ENCODE measurements at regions not wholly inside any gene's neighbourhood (a gene's known extent, or its start where the extent isn't known, plus 50 kb on each side); places are given as distances from the start of the nearest gene placed in this dataset.

DNA sequence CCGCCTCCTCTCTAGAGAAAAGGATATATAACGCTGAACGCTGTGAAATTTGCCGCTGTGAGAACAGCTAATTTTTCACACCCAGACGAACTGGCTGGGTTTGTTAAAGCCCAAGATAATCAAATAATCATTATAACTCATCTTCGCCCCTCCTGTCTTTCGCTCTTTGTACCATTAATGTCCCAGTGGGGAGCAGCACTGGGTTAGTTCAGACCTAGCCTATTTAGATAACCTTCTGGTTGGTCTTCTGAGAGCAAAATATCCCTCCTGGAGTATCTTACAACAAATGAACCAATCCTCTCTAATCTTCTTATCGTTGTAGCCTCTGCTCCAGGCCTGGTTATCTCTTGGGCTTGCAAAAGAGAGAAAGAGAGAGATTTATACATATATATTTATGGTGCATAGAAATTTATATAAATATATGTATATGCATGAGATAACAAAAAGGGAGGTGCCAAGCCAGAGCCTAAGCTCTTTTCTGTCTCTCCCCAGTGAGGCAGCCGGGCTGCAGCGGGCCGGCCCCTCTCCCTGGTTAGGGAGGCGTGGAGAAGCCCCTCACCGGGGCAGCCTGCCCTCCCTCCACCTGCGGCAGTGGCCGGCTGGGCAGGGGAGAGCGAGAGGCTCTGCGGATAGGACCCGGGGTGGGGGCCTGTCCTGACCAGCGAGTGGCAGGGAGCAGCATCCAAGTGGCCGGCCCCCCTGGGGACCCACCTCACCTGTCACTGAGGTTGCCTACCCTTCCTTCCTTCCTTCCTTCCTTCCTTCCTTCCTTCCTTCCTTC lies 202.0 kb upstream of the LHX5 start:
- FAIRE-seq (no peak), DNase-seq (no peak)
- H3K27me3 ChIP-seq (ENCODE audit: control insufficient read depth, insufficient read depth, low read length), result peaks cover 20% of the 10 kb centered on the region
- TF ChIP-seq CTCF (IDR thresholded peaks at IDR 0.05; ENCODE audit: borderline replicate concordance, extremely low read depth, insufficient read depth), result no peak
- H3K9me3 ChIP-seq (ENCODE audit: control insufficient read depth in 2 of 3, insufficient read depth in 1 of 3, low read length in 3 of 3), result no peaks in the 10 kb centered on the region
- intact Hi-C loops (cut with DNase I), result no loop called here
- H3K4me3 ChIP-seq (ENCODE audit: low read length in 3 of 3), result no peak overlapping the region
- no peaks in the 10 kb centered on the region for H3K36me3 ChIP-seq (ENCODE audit: control insufficient read depth in 2 of 3, insufficient read depth in 3 of 3, low read length in 3 of 3)
- H3K9ac ChIP-seq (ENCODE audit: low read length in 3 of 3), result no peak overlapping the region
- H3K4me1 ChIP-seq (ENCODE audit: control insufficient read depth in 2 of 3, insufficient read depth in 2 of 3, low read depth in 1 of 3, low read length in 3 of 3), result no peaks in the 10 kb centered on the region
- H3K27ac ChIP-seq (ENCODE audit: low read depth in 2 of 2, low read length in 2 of 2), result no peak overlapping the region

- TF ChIP-seq CTCF (IDR thresholded peaks at IDR 0.05; ENCODE audit: borderline replicate concordance, extremely low read depth, insufficient read depth), result no peak
- intact Hi-C loops (cut with DNase I), result no loop called here
- FAIRE-seq (no peak), DNase-seq (no peak)
- H3K9me3 ChIP-seq (ENCODE audit: control insufficient read depth in 2 of 3, insufficient read depth in 1 of 3, low read length in 3 of 3), result no peaks in the 10 kb centered on the region
- no peak overlapping the region for H3K27ac ChIP-seq (ENCODE audit: low read depth in 2 of 2, low read length in 2 of 2)
- H3K9ac ChIP-seq (ENCODE audit: low read length in 3 of 3), result no peak overlapping the region
- H3K36me3 ChIP-seq (ENCODE audit: control insufficient read depth in 2 of 3, insufficient read depth in 3 of 3, low read length in 3 of 3), result no peaks in the 10 kb centered on the region
- H3K4me1 ChIP-seq (ENCODE audit: control insufficient read depth in 2 of 3, insufficient read depth in 2 of 3, low read depth in 1 of 3, low read length in 3 of 3), result no peaks in the 10 kb centered on the region
- H3K4me3 ChIP-seq (ENCODE audit: low read length in 3 of 3), result no peak overlapping the region
- peaks cover 18% of the 10 kb centered on the region for H3K27me3 ChIP-seq (ENCODE audit: control insufficient read depth, insufficient read depth, low read length)
These were observed 199.1 kb upstream of the LHX5 start for GRCh38 chr12:113670742-113671141.

DNA sequence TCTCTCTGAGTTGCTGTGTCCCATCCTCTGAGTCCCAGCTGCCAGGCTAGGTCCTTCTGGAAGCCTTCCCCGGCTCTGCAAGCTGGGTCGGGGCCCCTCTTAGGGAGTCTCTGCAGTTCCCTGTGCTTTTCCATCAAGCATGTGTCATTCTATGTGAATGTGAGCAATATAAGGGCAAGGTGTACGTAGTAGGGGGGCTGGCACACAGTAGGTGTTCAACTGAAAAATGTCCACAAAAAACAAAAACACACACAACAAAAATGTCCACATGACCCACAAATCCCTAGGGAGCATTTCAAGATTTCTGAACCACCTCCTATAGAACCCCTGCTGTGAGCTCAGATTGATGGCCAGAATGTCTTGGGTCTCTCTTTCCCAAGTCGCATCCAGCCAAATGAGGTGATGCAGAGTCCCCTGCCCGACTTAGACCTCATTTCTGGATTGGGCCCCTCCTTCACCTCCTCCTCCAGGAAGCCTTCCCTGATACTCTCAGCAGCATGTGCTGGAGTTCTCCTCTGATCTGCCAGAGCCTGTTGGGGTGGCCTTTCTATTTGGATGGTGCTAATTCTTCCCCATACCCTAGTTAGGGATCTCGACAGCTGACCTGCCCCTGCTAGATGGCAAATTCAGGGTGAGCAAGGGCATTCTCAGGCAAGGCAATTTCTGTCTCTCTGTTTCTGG lies 196.1 kb upstream of the LHX5 start:
- DNase-seq, result no peak
- H3K4me1 ChIP-seq (ENCODE audit: control insufficient read depth in 2 of 3, insufficient read depth in 2 of 3, low read depth in 1 of 3, low read length in 3 of 3), result no peaks in the 10 kb centered on the region
- no peak for TF ChIP-seq CTCF (IDR thresholded peaks at IDR 0.05; ENCODE audit: borderline replicate concordance, extremely low read depth, insufficient read depth)
- H3K36me3 ChIP-seq (ENCODE audit: control insufficient read depth in 2 of 3, insufficient read depth in 3 of 3, low read length in 3 of 3), result no peaks in the 10 kb centered on the region
- peaks cover 15% of the 10 kb centered on the region for H3K27me3 ChIP-seq (ENCODE audit: control insufficient read depth, insufficient read depth, low read length)
- FAIRE-seq, result no peak
- H3K9ac ChIP-seq (ENCODE audit: low read length in 3 of 3), result no peak overlapping the region
- H3K4me3 ChIP-seq (ENCODE audit: low read length in 3 of 3), result no peak overlapping the region
- intact Hi-C loops (cut with DNase I), result no loop called here
- H3K9me3 ChIP-seq (ENCODE audit: control insufficient read depth in 2 of 3, insufficient read depth in 1 of 3, low read length in 3 of 3), result no peaks in the 10 kb centered on the region
- no peak overlapping the region for H3K27ac ChIP-seq (ENCODE audit: low read depth in 2 of 2, low read length in 2 of 2)

Measured in kidney (tissue), 13 donors.